GM19043 (cell line): ENCODE measurements at regions not wholly inside any gene's neighbourhood (a gene's known extent, or its start where the extent isn't known, plus 50 kb on each side); places are given as distances from the start of the nearest gene placed in this dataset.

ENCODE experiments used
- ATAC-seq: cut with Tn5 transposase; IDR thresholded peaks from one replicate; pipeline ENCODE4 v1.9.1; 2021; ENCODE audit warnings: low read depth; ENCODE audit not compliant: unreplicated experiment

GRCh38 chr1:116819081-116819480 is 64.9 kb downstream of the CD2 start:
- ATAC-seq = no peak

GRCh38 chr1:116820369-116820768 is 66.1 kb downstream of the CD2 start:
- no peak for ATAC-seq

GRCh38 chr1:116821763-116822162 is 67.5 kb downstream of the CD2 start:
- ATAC-seq = no peak

DNA sequence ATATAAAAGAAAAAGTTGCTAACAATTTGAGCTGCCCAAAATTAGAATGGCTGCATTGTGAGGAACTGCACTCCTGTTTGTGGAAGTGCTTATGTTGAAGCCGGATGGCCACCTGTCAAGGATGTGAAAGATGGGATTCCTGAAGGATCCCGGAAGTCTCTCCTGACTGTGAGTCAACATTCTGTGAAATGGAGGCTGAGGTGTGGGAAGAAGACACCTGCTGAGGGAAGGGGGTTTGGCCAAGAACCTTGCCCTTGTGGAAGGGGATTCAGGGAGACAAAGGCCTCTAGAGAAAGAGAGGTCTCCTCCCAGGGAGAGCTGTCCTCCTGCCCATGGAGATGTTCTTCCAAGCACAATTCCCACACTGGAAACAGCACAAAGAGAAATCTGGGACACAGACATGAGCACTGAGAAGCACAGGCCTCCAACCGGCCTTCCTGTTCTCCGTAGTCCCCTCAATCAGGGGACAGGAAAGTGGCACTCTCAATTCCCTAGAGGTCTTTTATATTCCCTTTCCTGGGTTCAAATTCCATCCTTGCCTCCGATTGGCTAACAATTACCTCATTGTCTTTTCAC is 70.5 kb downstream of the CD2 start:
- no peak for ATAC-seq

- ATAC-seq = no peak
Measured at GRCh38 chr1:116825207-116825719, 71.0 kb downstream of the CD2 start.

GRCh38 chr1:116825720-116826438 is 71.6 kb downstream of the CD2 start:
- ATAC-seq = no peak

- peak; percentile 81 for ATAC-seq
Measured at GRCh38 chr1:116826818-116827606, 72.8 kb downstream of the CD2 start.

GRCh38 chr1:116827607-116828105 is 73.4 kb downstream of the CD2 start:
- ATAC-seq = no peak

GRCh38 chr1:116832308-116832931 is 77.3 kb upstream of the PTGFRN start:
- no peak for ATAC-seq

GRCh38 chr1:116832932-116833578 is 76.7 kb upstream of the PTGFRN start:
- no peak for ATAC-seq

GRCh38 chr1:116833718-116834117 is 76.0 kb upstream of the PTGFRN start:
- no peak for ATAC-seq

GRCh38 chr1:116834595-116834994 is 75.1 kb upstream of the PTGFRN start:
- ATAC-seq = no peak

GRCh38 chr1:116835161-116835560 is 74.6 kb upstream of the PTGFRN start:
- no peak for ATAC-seq

- no peak for ATAC-seq
Measured at GRCh38 chr1:116836099-116836498, 73.6 kb upstream of the PTGFRN start.

- ATAC-seq = no peak
Measured at GRCh38 chr1:116841569-116842344, 68.0 kb upstream of the PTGFRN start.

DNA sequence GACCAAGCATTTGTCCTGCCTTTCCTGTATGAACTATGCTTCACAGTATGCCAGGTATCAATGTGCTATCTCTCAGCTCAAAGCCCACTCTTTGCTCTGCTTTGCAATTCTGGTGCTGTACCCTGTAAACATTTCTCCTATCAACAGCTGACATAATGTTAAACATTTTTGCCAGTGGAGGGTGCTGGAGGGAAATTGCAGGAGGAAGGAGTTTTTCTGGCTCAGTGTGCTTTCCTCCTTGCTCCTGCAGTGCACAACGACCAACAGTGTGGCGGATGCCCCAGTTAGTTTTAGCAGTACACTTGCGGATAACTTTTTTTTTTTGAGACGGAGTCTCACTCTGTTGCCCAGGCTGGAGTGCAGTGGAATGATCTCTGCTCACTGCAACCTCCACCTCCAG is 67.1 kb upstream of the PTGFRN start:
- no peak for ATAC-seq

DNA sequence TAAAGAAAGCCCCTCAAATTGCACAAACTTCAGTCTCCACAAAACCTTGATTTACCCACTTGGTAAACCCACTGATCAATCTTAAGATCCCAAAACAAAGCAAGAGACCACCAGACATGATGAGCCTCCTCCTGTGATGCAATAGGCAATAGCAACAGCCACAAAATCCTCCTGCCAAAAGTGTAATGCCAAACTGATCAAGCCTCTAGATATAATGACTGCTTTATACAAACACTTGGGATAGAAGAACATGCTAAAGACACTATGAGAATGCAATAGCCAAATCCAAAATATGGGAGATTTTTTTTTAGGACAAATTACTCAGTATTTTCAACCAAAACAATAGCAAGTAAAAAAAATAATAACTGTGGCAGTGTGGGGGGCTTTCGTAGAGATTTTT is 64.9 kb upstream of the PTGFRN start:
- no peak for ATAC-seq

GRCh38 chr1:116847190-116847589 is 62.5 kb upstream of the PTGFRN start:
- no peak for ATAC-seq

GRCh38 chr1:116847688-116848531 is 61.8 kb upstream of the PTGFRN start:
- no peak for ATAC-seq
